Fibroblast of lung (primary cell): ENCODE measurements at regions not wholly inside any gene's neighbourhood (a gene's known extent, or its start where the extent isn't known, plus 50 kb on each side); places are given as distances from the start of the nearest gene placed in this dataset.

Experiments
- DNase-seq, 2 donors: peaks; one replicate each; pipeline versions ENCODE4 v3.0.0 to v3.0.0-alpha.2; 2010; ENCODE audit warnings: low read depth in 2 of 2
- H2AFZ ChIP-seq: 2 replicates; pipeline ENCODE4 v1.5.1; 2012; ENCODE audit warnings: low read length, control low read depth, inconsistent platforms
- H3K27ac ChIP-seq: 2 replicates; pipeline ENCODE4 v1.5.1; 2011; ENCODE audit warnings: low read length, control low read depth; ENCODE audit not compliant: insufficient read depth
- H3K27me3 ChIP-seq: 2 replicates; pipeline ENCODE4 v1.5.1; 2011; ENCODE audit warnings: mild to moderate bottlenecking, low read length; ENCODE audit not compliant: control insufficient read depth, insufficient read depth
- H3K36me3 ChIP-seq: 2 replicates; pipeline ENCODE4 v1.5.1; 2011; ENCODE audit warnings: low read length; ENCODE audit not compliant: control insufficient read depth, insufficient read depth
- H3K4me1 ChIP-seq: 2 replicates; pipeline ENCODE4 v1.5.1; 2011; ENCODE audit warnings: low read length; ENCODE audit not compliant: control insufficient read depth, insufficient read depth; ENCODE audit errors: extremely low read depth
- H3K4me2 ChIP-seq: 2 replicates; pipeline ENCODE4 v1.5.1; 2011; ENCODE audit warnings: low read length, control low read depth; ENCODE audit not compliant: insufficient read depth; ENCODE audit errors: extremely low read depth
- H3K4me3 ChIP-seq, 4 experiments: fragments of 200-600 bp in 1 of 4; sonication (generic) in 1 of 4; replicated peaks in 1 of 4; 2 replicates each; pipeline ENCODE4 v1.5.1; 2011 to 2016; ENCODE audit warnings: low read length in 4 of 4, low read depth in 3 of 4, mild to moderate bottlenecking in 3 of 4, control low read depth in 2 of 4, inconsistent platforms in 1 of 4, mixed read lengths in 1 of 4; ENCODE audit not compliant: insufficient read depth in 1 of 4; ENCODE audit errors: control extremely low read depth in 1 of 4
- H3K79me2 ChIP-seq: 2 replicates; pipeline ENCODE4 v1.5.1; 2012; ENCODE audit warnings: mild to moderate bottlenecking, low read length, inconsistent platforms; ENCODE audit not compliant: control insufficient read depth, insufficient read depth
- H3K9ac ChIP-seq: 2 replicates; pipeline ENCODE4 v1.5.1; 2011; ENCODE audit warnings: mild to moderate bottlenecking, low read length, control low read depth; ENCODE audit not compliant: insufficient read depth
- H3K9me3 ChIP-seq: 2 replicates; pipeline ENCODE4 v1.5.1; 2012; ENCODE audit warnings: low read depth, low read length; ENCODE audit not compliant: control insufficient read depth, insufficient read depth
- H4K20me1 ChIP-seq: 2 replicates; pipeline ENCODE4 v1.5.1; 2011; ENCODE audit warnings: low read length; ENCODE audit not compliant: control insufficient read depth, insufficient read depth; ENCODE audit errors: extremely low read depth
- EZH2 ChIP-seq: IDR thresholded peaks from 2 replicates; pipeline ENCODE4 v1.5.1; 2012; ENCODE audit warnings: low read length, control low read depth, mild to moderate bottlenecking; ENCODE audit errors: missing control alignments
- TF ChIP-seq, protein P1 (sequence below), 2 donors: IDR thresholded peaks in 1 of 2; conservative IDR thresholded peaks in 1 of 2; 1 replicate in 1 of 2; 2 replicates in 1 of 2; pipeline ENCODE4 v1.5.1; 2011 to 2012; ENCODE audit warnings: low read length in 2 of 2, control low read depth in 1 of 2, inconsistent platforms in 1 of 2, low read depth in 1 of 2, mild to moderate bottlenecking in 1 of 2

DNA sequence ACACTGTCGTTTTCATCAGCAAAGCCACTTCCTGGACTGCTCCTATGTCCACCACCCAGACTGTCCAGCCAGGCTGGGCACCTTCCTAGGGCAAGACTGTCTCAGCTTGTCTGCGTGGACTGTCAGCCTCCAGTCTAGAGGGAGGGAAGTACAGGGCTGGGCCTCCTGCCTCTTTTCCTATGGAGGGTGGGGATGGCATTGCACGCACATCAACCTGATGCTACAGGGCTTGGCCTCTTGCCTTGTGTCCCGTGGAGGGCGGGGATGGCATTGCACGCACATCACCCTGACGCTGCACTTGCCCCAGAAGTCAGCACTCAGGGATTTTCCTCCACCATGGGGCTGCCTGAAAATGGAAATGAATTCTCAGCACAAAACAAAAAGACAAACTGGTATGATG, 304.2 kb upstream of the CDH4 start:
- TF ChIP-seq, protein P1, sequence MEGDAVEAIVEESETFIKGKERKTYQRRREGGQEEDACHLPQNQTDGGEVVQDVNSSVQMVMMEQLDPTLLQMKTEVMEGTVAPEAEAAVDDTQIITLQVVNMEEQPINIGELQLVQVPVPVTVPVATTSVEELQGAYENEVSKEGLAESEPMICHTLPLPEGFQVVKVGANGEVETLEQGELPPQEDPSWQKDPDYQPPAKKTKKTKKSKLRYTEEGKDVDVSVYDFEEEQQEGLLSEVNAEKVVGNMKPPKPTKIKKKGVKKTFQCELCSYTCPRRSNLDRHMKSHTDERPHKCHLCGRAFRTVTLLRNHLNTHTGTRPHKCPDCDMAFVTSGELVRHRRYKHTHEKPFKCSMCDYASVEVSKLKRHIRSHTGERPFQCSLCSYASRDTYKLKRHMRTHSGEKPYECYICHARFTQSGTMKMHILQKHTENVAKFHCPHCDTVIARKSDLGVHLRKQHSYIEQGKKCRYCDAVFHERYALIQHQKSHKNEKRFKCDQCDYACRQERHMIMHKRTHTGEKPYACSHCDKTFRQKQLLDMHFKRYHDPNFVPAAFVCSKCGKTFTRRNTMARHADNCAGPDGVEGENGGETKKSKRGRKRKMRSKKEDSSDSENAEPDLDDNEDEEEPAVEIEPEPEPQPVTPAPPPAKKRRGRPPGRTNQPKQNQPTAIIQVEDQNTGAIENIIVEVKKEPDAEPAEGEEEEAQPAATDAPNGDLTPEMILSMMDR (conservative IDR thresholded peaks at IDR 0.05 in 1 of 2, IDR thresholded peaks at IDR 0.05 in 1 of 2; ENCODE audit: low read depth in 1 of 2, low read length in 2 of 2): no peak
- TF ChIP-seq EZH2: no peak
- no peaks in the 10 kb centered on the region for H3K79me2 ChIP-seq
- H3K9ac ChIP-seq: no peak overlapping the region
- H3K4me2 ChIP-seq: no peak overlapping the region
- H3K4me3 ChIP-seq: no peak overlapping the region
- DNase-seq: no peak
- no peaks in the 10 kb centered on the region for H4K20me1 ChIP-seq
- H3K9me3 ChIP-seq: no peaks in the 10 kb centered on the region
- H3K36me3 ChIP-seq: no peaks in the 10 kb centered on the region
- no peaks in the 10 kb centered on the region for H3K27me3 ChIP-seq
- no peak overlapping the region for H2AFZ ChIP-seq
- H3K27ac ChIP-seq: no peak overlapping the region
- no peaks in the 10 kb centered on the region for H3K4me1 ChIP-seq

DNA sequence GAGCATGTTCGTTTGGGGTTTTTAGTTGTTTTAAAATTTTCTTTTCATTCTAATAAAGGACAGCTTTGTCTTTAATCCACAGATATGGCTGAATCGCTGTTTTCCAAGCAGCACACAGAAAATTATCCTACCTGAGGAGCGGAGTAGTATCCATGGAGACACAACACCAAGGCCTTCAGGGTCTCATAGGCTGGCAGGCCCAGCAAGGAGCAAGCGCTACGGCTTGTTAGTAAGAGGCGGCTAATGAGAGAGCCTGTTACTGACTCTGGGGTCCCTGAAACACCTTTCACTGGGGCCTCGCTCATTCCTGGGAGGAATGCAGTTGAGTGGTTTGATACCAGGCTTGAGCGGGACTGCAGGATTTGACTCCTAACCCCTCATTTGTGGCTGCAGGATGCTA, 303.8 kb upstream of the CDH4 start:
- Histone ChIP-seq H2AFZ (no peak overlapping the region), H4K20me1 (no peaks in the 10 kb centered on the region), H3K4me2 (no peak overlapping the region), H3K27me3 (no peaks in the 10 kb centered on the region), H3K4me1 (no peaks in the 10 kb centered on the region), H3K4me3 (no peak overlapping the region), H3K79me2 (no peaks in the 10 kb centered on the region), H3K36me3 (no peaks in the 10 kb centered on the region), H3K9me3 (no peaks in the 10 kb centered on the region), H3K27ac (no peak overlapping the region), H3K9ac (no peak overlapping the region)
- no peak for DNase-seq
- no peak for TF ChIP-seq EZH2
- TF ChIP-seq, protein P1 (conservative IDR thresholded peaks at IDR 0.05 in 1 of 2, IDR thresholded peaks at IDR 0.05 in 1 of 2; ENCODE audit: low read depth in 1 of 2, low read length in 2 of 2): no peak

DNA sequence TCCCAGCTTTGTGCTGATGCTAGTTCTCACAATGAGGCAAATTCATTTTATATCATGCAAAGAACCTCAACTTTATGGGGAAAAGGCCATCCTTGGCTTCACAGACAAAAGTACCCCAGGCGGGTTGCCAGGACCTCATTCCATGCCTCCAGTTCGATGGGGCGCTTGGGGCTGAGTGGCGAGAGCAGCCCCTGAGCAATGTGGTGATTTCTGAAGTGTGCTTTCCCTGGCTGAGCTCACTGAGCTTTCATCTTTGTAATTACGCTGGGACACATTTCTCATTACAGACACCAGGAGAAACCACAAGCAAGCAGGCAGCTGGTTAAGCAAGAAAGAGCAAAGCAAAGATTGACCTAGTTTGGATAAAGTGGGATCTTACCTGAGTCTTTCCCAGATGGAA, 301.5 kb upstream of the CDH4 start:
- no peaks in the 10 kb centered on the region for H3K9me3 ChIP-seq
- no peak for DNase-seq
- no peak overlapping the region for H3K27ac ChIP-seq
- no peaks in the 10 kb centered on the region for H3K79me2 ChIP-seq
- H3K9ac ChIP-seq: no peak overlapping the region
- no peaks in the 10 kb centered on the region for H3K4me1 ChIP-seq
- no peak overlapping the region for H3K4me3 ChIP-seq
- H4K20me1 ChIP-seq: no peaks in the 10 kb centered on the region
- H3K27me3 ChIP-seq: no peaks in the 10 kb centered on the region
- H3K36me3 ChIP-seq: no peaks in the 10 kb centered on the region
- no peak for TF ChIP-seq EZH2
- TF ChIP-seq, protein P1 (conservative IDR thresholded peaks at IDR 0.05 in 1 of 2, IDR thresholded peaks at IDR 0.05 in 1 of 2; ENCODE audit: low read depth in 1 of 2, low read length in 2 of 2): no peak
- no peak overlapping the region for H2AFZ ChIP-seq
- H3K4me2 ChIP-seq: no peak overlapping the region
